Lung microvascular endothelial cell (primary cell): ENCODE measurements at regions not wholly inside any gene's neighbourhood (a gene's known extent, or its start where the extent isn't known, plus 50 kb on each side); places are given as distances from the start of the nearest gene placed in this dataset.
A peak's percentile ranks its signal among the peaks of the same experiment; 100 is the strongest.
"Not testable (repeated sequence)": the region's sequence is repeated elsewhere in the genome, so short reads cannot be mapped to it uniquely, and the experiment has no call there.

Experiments used
- DNase-seq, 2 donors: peaks; one replicate each; pipeline versions ENCODE4 v3.0.0 to v3.0.0-alpha.2; 2010; ENCODE audit warnings: low read depth in 2 of 2

DNA sequence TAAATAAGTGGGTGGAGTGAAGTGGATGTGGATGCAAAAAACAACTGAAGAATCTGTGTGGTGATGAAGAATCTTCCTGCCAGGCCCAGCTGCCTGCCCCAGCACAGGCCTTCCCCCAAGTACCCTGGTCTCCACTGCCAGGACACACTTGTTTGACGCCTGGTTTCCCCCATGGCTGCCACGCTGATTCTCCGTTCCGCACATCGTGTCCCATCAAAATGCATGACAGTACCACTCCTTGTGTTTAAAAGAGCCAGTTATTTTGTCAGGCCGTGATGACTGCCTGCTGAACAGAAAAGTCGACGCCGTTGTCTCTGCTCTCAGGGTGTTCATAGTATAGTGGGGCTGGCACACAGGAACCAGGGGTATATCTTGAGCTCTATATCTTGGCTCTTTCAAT, 50.3 kb upstream of the KYNU start:
- no peak for DNase-seq

DNA sequence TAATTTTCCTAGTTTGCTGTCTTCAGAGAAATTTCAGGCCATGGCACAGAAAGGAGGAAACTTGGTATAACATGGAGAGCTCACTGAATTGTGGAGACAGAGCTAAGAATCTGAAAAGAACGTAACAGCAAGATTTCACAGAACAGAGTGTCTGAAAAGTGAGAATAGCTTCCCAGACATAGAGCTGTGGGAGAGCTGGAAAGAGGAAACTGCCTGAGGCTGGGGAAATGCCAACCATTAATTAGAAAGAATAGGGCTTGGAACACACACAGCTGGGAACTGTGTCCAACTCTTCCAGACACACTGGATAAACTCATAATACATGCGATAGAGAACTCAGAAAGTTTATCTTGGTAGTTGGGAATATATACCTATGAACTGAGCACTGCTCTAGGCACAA, 51.6 kb upstream of the KYNU start:
- DNase-seq, result peak; percentile 1 to 57

DNA sequence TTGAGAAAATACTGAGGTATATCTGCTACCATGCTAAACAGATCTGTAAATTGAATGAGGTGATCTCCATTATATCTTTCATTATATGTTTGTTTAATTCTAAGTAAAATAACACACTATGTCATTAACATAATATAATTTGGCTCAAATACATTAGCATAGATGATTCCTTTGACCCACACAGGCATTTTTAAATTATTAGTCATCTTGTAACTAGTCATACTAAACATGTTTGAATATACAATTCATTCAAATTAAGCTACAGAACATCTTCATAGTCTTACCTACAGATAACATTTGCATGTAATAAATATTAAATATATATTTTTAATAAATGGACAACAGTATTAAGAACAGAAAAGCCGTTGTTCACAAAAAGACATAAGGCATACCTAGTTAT, 52.7 kb upstream of the KYNU start:
- no peak for DNase-seq

DNA sequence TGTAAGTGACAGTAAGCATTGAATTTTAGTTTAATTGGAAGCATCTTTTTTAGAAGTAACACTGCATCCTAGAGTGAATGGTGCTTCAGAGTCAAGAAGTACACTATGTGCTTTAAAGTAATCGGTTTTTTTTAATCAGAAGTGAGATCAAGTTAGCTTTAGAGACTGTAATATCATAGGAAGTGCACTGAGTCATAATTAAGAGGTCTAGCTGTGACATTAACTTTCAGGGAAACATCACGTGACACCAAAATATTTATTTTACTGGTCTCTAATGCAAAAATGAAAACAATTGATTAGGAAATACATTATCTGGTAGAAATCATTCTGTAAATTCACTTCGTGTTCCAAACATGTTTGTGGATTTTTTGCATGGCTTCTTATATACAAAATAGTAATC, 55.3 kb upstream of the KYNU start:
- peak in 1 of 2 donors; percentile 28 for DNase-seq

DNA sequence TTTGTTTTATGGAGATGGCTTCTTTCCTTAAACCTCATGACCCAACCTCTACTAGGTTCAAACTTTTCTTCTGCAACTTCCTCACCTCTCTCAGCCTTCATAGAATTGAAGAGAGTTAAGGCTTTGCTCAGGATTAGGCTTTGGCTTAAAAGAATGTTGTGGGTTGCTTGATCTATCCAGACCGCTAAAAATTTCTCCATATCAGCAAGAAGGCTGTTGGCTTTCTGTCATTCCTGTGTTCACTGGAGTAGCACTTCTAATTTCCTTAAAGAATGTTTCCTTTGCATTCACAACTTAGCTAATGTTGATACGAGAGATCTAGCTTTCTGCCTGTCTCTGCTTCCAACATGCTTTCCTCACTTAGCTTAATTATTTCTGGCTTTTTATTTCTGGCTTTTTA, 58.1 kb upstream of the KYNU start:
- no peak for DNase-seq

DNA sequence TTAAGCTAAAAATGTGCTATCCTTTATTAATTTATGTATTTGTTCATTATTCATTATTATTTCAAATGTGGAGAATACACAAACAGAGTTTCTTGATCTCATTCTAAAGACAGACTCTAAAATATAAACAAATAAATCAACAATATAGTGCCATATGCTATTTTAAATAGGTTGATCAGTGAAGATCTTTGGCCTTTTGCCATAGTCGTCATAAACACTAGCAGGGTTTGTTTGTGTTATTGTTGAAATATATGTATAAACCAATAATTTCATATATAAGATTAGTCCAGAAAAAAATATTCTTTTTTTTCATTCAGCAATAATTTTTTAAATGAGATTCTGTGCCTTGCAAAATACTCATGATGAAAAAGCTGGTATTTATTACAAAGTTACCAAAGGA, 62.1 kb upstream of the KYNU start:
- no peak for DNase-seq

DNA sequence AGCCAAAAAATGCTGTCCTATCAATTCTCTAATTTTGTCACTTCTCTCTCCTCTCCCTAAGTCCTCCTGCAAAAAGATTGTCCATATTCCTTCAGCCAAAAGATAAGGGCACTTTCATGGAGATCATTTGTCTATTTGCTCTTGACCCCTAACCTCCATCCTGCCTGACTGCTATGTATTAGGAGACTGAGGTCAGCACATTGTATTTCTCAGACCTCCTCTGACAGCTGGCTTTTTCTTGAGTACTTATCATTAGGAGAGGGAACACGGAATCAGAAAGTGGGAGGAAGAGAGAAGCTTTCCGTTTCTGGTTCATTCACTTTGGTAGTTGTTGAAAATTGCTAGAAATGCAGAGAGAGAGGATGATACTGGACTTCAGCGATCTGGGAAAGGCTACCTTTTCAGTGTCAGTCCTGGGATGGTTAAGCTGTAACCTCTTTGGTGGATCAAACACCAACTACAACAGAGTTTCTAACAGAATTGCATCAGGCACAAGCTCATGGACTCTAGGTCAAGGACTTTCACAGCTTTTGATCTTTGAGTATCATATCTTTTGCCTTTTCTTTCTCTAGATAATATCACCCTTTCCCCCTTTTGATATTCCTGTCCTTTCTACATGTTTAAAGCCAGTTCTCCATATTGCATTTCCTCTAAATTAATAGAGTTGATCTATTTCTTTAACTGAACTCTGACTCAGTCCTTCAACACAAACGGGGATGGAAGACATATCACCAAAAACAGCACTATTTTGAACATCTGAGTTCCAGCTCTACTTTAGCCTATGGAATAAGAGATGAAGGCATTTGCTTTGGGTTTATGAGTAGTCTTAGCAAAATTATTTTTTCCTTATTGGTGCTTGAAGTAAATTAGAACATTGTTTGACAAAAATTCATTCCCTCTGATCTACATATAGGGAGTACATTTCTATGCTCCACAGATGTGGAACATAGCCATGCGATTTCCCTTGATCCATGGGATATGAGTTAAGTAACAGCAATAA, 63.3 kb upstream of the KYNU start:
- DNase-seq, result no peak

DNA sequence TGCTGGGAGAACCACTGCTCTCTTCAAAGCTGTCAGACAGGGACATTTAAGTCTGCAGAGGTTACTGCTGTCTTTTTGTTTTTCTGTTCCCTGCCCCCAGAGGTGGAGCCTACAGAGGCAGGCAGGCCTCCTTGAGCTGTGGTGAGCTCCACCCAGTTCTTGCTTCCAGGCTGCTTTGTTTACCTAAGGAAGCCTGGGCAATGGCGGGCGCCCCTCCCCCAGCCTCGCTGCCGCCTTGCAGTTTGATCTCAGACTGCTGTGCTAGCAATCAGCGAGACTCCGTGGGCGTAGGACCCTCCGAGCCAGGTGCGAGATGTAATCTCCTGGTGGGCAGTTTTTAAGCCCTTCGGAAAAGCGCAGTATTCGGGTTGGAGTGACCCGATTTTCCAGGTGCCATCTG, 65.8 kb upstream of the KYNU start:
- not testable (repeated sequence) for DNase-seq

DNA sequence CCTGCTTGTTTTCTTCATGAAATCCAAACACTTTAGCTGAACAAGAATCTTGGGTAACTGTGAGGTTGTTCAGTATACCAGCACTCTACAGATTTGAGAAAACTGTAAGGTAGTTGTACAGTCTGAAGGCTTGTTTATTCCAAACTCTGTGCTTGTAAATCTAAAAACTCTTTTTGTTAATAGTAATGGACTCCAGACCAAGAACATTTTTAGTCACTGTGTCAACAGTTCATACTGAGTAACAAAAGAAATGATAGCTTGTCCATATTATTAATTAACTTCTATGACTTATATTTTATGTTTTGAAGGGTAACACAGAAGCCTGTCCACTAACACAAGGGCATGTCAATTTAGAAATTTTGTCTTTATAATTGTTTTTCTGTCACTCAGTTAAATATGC, 72.2 kb upstream of the KYNU start:
- no peak for DNase-seq

DNA sequence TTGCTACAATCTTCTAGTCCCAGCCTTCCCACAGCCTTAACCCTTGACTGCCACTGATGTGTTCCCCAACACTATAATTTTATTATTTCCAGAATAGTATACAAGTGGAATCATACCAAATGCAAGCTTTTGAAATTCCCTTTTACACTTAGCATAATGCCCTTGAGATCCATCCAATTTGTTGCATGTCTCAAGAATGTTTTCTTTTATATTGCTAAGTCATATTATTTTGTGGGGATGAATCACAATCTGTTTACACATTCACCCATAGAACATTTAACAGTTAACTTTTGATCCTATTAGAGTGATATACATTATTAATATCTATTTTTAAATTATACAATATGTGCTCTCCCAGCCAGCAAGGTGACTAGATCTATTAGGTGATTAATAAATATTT, 74.3 kb upstream of the KYNU start:
- DNase-seq, result no peak

DNA sequence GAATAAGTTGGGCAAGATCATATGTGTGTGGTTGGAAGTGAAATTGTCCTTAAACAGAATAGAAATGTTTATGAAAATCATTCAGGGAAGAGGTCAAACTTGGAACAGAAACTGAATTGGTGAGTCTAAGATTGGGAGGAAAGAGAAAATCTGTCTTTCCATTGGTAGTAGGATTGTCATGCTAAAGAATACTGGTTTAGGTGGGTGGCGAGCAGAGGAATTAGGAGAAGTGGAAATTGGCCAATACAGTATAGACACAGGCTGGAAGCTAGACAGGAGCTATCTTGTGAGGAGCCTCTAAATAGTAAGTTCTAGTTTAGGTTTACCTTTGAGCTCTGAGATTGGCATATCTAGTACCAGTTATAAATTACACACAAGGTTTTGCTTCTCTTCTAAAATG, 80.9 kb upstream of the KYNU start:
- DNase-seq, result no peak

DNA sequence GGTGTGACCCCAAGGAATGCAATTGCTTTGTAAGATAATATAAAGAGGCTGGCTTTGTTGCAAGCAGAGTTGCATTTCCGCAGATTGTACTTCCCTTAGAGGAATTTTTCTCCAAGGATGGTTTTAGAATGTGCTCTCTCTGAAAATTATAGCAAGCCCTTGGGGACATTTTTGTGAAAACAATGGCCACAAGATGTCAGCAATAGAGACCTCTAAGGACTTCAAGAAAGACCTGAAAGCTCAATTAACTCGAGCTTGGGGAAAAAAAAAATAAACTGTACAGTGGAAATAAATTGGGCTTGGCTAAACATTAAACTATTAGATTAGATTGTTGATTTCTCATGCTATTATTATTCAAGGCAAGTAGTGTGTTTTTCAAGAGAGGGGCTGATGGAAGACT, 81.3 kb upstream of the KYNU start:
- DNase-seq, result peak in 1 of 2 donors; percentile 7

DNA sequence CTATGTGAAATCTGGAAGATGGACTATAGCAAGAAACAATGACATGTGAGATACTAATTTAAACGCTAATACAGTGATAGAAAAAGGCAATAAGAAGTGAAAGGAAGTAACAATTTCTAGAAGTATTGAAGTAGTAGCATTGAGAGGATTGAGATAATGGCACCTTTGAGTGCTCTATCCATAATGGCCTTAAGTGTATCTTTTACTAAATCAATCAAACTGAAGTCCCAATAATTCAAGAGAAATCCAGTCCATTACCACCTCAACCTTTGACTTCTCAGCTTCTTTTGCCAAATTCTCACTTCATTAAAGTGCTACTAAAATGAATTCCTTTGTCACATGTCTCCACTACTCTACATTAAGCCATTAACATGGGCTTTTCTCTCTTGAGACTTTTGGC, 82.6 kb upstream of the KYNU start:
- no peak for DNase-seq

DNA sequence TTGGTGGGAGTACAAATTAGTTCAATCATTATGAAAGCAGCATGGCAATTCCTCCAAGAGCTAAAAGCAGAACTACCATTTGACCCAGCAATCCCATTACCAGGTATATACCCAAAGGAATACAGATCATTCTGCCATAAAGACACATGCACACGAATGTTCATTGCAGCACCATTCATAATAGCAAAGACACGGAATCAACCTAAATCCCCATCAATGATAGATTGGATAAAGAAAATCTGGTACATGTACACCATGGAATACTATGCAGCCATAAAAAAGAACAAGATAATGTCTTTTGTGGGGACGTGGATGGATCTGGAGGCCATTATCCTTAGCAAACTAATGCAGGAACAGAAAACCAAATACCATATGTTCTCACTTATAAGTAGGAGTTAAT, 85.1 kb upstream of the KYNU start:
- not testable (repeated sequence) for DNase-seq

DNA sequence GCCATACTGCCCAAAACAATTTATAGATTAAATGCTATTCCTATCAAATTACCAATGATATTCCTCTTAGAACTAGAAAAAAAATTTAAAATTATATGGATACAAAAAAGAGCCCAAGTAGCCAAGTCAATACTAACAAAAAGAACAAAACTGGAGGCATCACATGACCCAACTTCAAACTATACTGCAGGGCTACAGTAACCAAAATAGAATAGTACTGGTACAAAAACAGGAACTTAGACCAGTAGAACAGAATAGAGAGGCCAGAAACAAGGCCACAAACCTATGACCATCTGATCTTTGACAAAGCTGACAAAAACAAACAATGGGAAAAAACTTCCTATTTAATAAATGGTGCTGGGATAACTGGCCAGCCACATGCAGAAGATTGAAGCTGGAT, 86.1 kb upstream of the KYNU start:
- DNase-seq, result peak; percentile 14 to 35

DNA sequence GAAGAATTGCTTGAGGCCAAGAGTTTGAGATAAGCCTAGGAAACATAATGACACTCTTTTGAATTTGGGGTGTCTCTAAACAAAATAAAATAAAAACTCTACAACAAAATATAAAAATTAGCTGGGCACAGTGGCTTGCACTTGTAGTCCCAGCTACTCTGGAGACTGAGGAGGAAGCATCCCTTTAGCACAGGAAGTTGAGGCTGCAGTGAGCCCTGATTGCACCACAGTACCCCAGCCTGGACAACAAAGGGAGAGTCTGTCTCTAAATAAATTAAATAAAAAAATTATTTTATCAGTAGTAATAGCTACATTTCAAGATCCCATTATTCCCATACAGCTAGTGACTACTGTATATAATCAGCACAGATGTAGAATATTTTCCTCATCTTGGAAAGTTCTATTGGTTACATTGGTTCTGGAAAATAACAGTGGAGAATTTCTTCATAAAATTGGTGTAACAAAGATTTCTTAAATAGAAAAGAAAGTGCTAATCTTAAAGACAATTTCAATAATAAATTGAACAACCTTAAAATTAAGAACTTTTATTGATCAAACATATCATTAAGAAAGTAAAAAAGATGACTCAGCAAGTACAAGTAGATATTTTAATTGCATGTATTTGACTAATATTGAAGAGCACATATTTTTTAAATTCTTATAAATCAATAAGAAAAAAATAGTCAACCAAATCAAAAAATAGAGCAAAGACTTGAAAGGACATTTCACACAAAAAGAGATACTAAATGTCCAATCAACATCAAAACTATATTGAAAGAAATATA, 90.4 kb upstream of the KYNU start:
- DNase-seq, result no peak

DNA sequence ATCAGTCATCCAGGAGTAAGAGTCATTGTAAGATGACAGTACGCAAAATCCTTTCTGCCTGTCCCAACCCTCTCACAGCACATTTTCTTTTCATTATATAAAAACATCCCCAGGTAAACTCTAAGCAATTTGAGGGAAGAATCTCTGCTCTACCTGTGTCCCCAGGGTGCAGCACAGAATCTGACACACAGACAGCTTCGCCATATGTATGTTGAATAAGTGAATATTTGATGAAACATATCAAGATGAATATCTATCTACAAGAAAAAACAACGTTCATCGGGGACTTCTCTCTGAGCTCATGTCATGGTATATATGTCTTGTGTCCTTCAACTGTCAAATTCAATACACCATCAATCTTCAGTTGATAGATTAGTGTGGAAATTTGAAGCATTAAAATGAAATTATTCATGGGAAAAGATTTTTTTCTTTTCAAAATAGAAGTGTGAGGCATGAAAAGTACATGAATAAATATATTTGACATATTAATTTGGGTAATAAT, 94.5 kb upstream of the KYNU start:
- no peak for DNase-seq

DNA sequence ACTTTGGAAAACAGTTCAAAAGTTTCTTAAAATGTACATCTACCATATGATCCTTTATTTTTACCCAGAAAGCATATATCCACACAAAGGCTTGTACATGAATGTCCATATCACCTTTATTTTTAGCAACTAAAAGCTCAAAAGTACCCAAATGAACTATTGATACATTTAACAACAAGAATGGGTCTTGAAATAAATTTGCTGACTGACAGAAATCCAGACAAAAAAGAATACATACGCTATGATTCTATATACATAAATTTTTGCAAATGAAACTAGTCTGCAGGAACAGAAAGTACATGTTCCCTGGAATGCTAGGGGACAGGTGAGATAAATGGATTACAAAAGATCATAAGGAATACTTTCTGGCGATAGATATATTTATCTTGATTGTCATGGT, 96.3 kb upstream of the KYNU start:
- no peak for DNase-seq

DNA sequence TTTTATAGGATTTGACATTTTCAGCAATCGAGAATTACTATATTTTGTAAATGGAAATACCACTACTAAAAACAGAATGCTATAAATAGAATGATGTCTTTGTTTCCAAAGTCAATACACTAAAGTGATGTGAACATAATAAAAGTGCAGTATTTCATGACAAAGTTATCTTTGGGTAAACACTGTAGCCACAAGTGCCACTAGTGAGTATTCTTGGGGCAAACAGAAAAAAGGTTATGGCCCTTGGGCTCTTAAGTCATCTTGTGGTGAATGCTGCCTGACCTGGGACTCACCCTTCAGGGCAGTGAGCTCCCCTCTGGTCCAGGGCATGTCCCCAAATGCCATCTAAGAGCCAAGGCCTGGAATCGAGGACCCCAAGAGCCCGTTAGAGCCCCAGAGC, 99.2 kb upstream of the KYNU start:
- DNase-seq, result no peak

DNA sequence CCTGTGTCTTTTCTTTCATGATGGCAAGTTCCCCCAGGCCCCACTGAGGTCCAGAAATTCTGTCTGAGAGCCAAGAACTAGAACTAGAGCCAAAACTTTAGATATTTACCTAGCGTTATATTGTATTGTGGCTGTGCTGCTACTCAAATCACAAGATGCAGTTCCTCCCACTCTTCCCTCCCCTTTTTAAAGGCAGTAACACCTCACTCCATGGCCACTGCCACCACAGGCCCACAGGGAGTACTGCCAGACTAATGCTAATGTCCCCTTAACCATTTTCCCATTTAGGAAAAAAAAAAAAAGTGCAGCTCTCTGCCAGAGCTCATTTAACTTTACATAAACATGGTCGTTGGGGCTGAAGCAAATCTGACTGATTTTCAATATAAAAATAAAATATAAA, 99.7 kb upstream of the KYNU start:
- DNase-seq, result no peak

DNA sequence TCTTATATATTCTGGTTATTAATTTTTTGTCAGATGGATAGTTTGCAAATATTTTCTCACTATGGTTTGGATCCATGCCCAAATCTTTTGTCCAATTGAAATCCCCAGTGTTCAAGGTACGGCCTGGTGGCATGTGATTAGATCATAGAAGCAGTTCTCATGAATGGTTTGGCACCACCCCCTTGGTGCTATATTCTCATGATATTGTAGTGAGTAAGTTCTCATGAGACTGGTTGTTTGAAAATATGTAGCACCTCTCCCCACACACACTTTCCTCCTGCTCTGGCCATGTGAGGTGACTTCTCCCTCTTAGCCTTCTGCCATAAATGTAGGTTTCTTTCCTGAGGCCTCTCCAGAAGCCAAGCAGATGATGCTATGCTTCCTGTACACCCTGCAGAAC, 107.7 kb upstream of the KYNU start:
- DNase-seq, result no peak

DNA sequence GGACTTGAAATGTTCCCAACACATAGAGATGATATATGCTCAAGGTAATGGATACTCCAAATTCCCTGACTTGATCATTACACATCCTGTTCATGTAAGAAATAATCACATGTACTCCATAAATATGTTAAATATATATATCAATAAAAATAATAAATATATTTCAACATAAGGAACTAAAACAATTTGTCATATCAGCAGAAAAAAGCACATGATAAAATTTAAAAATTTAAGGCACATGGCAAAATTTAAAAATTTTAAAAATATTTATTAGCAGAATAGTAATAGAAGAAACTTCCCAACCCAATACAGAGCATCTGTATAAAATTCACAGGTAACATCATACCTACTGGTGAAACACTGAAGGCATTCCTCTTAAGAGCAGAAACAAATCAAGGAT, 109.6 kb upstream of the KYNU start:
- DNase-seq, result no peak

DNA sequence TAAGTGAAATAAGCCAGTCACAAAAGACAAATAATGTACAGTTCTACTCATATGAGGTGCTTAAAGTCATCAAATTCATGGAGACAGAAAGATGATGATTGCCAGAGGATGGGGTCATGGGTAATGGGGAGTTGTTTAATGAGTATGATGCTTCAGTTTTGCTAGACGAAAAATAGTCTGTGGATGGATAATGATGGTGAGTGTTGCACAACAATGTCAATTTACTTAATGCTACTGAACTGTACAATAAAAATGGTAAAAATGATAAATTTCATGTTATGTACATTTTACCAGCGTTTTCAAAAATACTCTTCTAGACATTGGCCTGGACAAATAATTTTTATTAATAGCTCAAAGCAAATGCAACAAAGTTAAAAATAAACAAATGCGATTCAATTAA, 118.5 kb upstream of the KYNU start:
- no peak for DNase-seq
